CD14-positive monocyte (primary cell): ENCODE measurements at regions not wholly inside any gene's neighbourhood (a gene's known extent, or its start where the extent isn't known, plus 50 kb on each side); places are given as distances from the start of the nearest gene placed in this dataset.

Experiments
- DNase-seq, 3 donors: peaks; one replicate each; pipeline ENCODE4 v3.0.0-alpha.2; 2011 to 2022
- H2AFZ ChIP-seq: 2 replicates; pipeline ENCODE4 v1.6.0; 2012; ENCODE audit warnings: mild to moderate bottlenecking, low read depth, low read length, inconsistent platforms; ENCODE audit not compliant: insufficient read depth, poor library complexity, severe bottlenecking
- H3K27ac ChIP-seq, 2 donors: 1 replicate in 1 of 2; 2 replicates in 1 of 2; pipeline ENCODE4 v1.5.1; 2012 to 2013; ENCODE audit warnings: low read length in 2 of 2, control low read depth in 1 of 2, inconsistent platforms in 1 of 2, low read depth in 1 of 2, mild to moderate bottlenecking in 1 of 2
- H3K27me3 ChIP-seq, 2 donors: one replicate each; pipeline versions ENCODE4 v1.6.0 to v1.6.1; 2011 to 2013; ENCODE audit warnings: low read length in 2 of 2; ENCODE audit not compliant: control insufficient read depth in 2 of 2, insufficient read depth in 2 of 2
- H3K36me3 ChIP-seq, 2 donors: replicated peaks in 1 of 2; 1 replicate in 1 of 2; 2 replicates in 1 of 2; pipeline versions ENCODE4 v1.5.1 to v1.6.1; 2012 to 2013; ENCODE audit warnings: low read length in 2 of 2, control low read depth in 1 of 2, inconsistent platforms in 1 of 2, mild to moderate bottlenecking in 1 of 2; ENCODE audit not compliant: insufficient read depth in 2 of 2, control insufficient read depth in 1 of 2
- H3K4me1 ChIP-seq, 2 donors: 1 replicate in 1 of 2; 2 replicates in 1 of 2; pipeline versions ENCODE4 v1.5.1 to v1.6.1; 2012 to 2013; ENCODE audit warnings: low read length in 2 of 2, control low read depth in 1 of 2, inconsistent platforms in 1 of 2, mild to moderate bottlenecking in 1 of 2, moderate library complexity in 1 of 2; ENCODE audit not compliant: insufficient read depth in 2 of 2, control insufficient read depth in 1 of 2
- H3K4me2 ChIP-seq: replicated peaks from 2 replicates; pipeline ENCODE3; 2012; ENCODE audit warnings: low read length, moderate library complexity, mild to moderate bottlenecking; ENCODE audit not compliant: poor library complexity, severe bottlenecking; ENCODE audit errors: extremely low read depth
- H3K4me3 ChIP-seq, 3 experiments: fragments of 200-600 bp in 1 of 3; sonication (generic) in 1 of 3; replicated peaks in 1 of 3; 1 replicate in 2 of 3; 2 replicates in 1 of 3; pipeline ENCODE4 v1.5.1; 2011 to 2013; ENCODE audit warnings: low read length in 3 of 3, mild to moderate bottlenecking in 3 of 3, control low read depth in 2 of 3, low read depth in 2 of 3, inconsistent platforms in 1 of 3, moderate library complexity in 1 of 3
- H3K79me2 ChIP-seq: 2 replicates; pipeline ENCODE4 v1.6.0; 2012; ENCODE audit warnings: mild to moderate bottlenecking, control low read depth, inconsistent platforms, low read length, moderate library complexity; ENCODE audit not compliant: insufficient read depth
- H3K9ac ChIP-seq: 2 replicates; pipeline ENCODE4 v1.6.0; 2017; ENCODE audit warnings: low read length, mild to moderate bottlenecking; ENCODE audit not compliant: insufficient read depth, poor library complexity, severe bottlenecking
- H3K9me3 ChIP-seq, 2 donors: replicated peaks in 1 of 2; 1 replicate in 1 of 2; 2 replicates in 1 of 2; pipeline versions ENCODE4 v1.5.1 to v1.6.1; 2012 to 2013; ENCODE audit warnings: low read length in 2 of 2, control low read depth in 1 of 2; ENCODE audit not compliant: control insufficient read depth in 1 of 2, insufficient read depth in 1 of 2
- H4K20me1 ChIP-seq: 2 replicates; pipeline ENCODE4 v1.6.0; 2012; ENCODE audit warnings: mild to moderate bottlenecking, low read length, control low read depth, moderate library complexity; ENCODE audit not compliant: insufficient read depth
- H3K27ac Mint-ChIP-seq, 7 donors: one replicate each; pipeline ENCODE4 v1.8.0; 2020; ENCODE audit warnings: mild to moderate bottlenecking in 7 of 7, mixed read lengths in 7 of 7, moderate library complexity in 6 of 7, inconsistent platforms in 2 of 7
- H3K27me3 Mint-ChIP-seq, 3 donors: one replicate each; pipeline ENCODE4 v1.8.0; 2021 to 2022; ENCODE audit warnings: low read depth in 3 of 3, mild to moderate bottlenecking in 3 of 3, mixed read lengths in 3 of 3, moderate library complexity in 3 of 3, inconsistent platforms in 1 of 3
- H3K36me3 Mint-ChIP-seq, 2 donors: one replicate each; pipeline ENCODE4 v1.8.0; 2020; ENCODE audit warnings: mixed read lengths in 2 of 2, inconsistent platforms in 1 of 2, mild to moderate bottlenecking in 1 of 2
- H3K4me1 Mint-ChIP-seq: one replicate; pipeline ENCODE4 v1.8.0; 2020; ENCODE audit warnings: mild to moderate bottlenecking, mixed read lengths
- H3K4me3 Mint-ChIP-seq, 2 donors: one replicate each; pipeline ENCODE4 v1.8.0; 2020; ENCODE audit warnings: mild to moderate bottlenecking in 2 of 2, mixed read lengths in 2 of 2, moderate library complexity in 1 of 2
- H3K9me3 Mint-ChIP-seq, 7 donors: one replicate each; pipeline ENCODE4 v1.8.0; 2020 to 2022; ENCODE audit warnings: mixed read lengths in 7 of 7, mild to moderate bottlenecking in 6 of 7, moderate library complexity in 6 of 7, inconsistent platforms in 2 of 7
- WGBS: methylation state at CpG from one replicate; pipeline ENCODE4 v1.1.5; 2013; ENCODE audit warnings: missing lambda C conversion rate; ENCODE audit not compliant: insufficient coverage; 5-methylcytosine and 5-hydroxymethylcytosine counted together
- intact Hi-C, 2 donors: fragments of 100-400 bp; cut with micrococcal nuclease; formaldehyde crosslinking; loops; one replicate each; pipeline versions ENCODE4 v1.15.0 to v1.15.1; 2023
- TF ChIP-seq, protein P1 (sequence below): fragments of 200-600 bp; IDR thresholded peaks from one replicate; pipeline ENCODE4 v1.8.0; 2022; ENCODE audit warnings: antibody characterized with exemption, mild to moderate bottlenecking

DNA sequence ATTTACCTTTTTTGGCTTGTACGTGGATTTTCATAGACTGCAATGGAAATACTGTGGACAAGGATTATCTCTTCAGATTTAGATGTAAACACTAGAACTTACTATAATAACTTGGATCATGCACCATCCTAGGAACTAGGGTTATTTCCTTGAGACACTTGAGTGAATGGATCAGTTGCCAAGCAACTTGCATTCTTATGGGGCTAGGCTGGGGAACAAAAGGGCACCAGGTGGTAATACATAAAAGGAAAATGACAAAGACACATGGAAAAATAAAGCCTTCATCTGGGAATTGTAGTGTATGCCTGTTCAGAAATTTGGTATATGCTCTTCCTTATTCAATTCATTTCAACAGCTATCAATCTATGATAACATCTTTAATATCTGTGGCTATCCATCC, 247.1 kb downstream of the SPRY1 start:
- no peaks in the 10 kb centered on the region for H3K4me1 Mint-ChIP-seq
- Histone ChIP-seq H3K4me3 (no peak overlapping the region), H3K4me1 (no peaks in the 10 kb centered on the region), H3K9me3 (no peaks in the 10 kb centered on the region), H3K4me2 (no peak overlapping the region), H3K27me3 (no peaks in the 10 kb centered on the region), H3K9ac (no peak overlapping the region), H3K27ac (no peak overlapping the region), H4K20me1 (no peaks in the 10 kb centered on the region), H2AFZ (no peak overlapping the region), H3K79me2 (no peaks in the 10 kb centered on the region), H3K36me3 (no peaks in the 10 kb centered on the region)
- no peak overlapping the region for H3K4me3 Mint-ChIP-seq
- intact Hi-C loops, result no loop called here
- peaks cover 0 to 3% (median 2%) of the 10 kb centered on the region in 3 donors for H3K27me3 Mint-ChIP-seq
- no peak overlapping the region for H3K27ac Mint-ChIP-seq
- H3K9me3 Mint-ChIP-seq, result peaks cover 0 to 2% (median 0%) of the 10 kb centered on the region in 7 donors
- DNase-seq, result no peak
- WGBS, result no CpG with 5 or more reads among the region's 1 CpG
- no peaks in the 10 kb centered on the region for H3K36me3 Mint-ChIP-seq
- TF ChIP-seq, protein P1, sequence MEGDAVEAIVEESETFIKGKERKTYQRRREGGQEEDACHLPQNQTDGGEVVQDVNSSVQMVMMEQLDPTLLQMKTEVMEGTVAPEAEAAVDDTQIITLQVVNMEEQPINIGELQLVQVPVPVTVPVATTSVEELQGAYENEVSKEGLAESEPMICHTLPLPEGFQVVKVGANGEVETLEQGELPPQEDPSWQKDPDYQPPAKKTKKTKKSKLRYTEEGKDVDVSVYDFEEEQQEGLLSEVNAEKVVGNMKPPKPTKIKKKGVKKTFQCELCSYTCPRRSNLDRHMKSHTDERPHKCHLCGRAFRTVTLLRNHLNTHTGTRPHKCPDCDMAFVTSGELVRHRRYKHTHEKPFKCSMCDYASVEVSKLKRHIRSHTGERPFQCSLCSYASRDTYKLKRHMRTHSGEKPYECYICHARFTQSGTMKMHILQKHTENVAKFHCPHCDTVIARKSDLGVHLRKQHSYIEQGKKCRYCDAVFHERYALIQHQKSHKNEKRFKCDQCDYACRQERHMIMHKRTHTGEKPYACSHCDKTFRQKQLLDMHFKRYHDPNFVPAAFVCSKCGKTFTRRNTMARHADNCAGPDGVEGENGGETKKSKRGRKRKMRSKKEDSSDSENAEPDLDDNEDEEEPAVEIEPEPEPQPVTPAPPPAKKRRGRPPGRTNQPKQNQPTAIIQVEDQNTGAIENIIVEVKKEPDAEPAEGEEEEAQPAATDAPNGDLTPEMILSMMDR, result no peak

DNA sequence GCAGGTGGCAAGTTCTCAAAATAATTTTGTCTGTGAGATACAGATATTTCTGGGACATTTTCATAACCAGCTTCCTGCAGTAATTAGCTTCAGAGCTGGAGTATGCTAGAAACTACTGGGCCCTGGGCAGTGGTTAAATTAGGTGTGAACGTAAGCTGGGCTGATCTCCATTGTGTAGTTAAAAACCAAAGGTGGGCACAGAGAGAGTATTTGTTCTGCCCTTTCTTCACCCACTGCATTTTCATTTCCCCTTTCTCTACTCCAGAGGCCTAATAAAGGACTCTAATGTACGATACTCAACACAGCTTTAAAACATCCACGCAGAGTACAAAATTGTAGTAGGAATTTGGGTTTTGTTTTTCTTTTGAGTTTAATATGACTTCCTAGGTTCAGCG, 252.7 kb downstream of the SPRY1 start:
- H3K4me1 Mint-ChIP-seq, result peaks cover 11% of the 10 kb centered on the region
- intact Hi-C loops, result no loop called here
- Histone ChIP-seq H2AFZ (no peak overlapping the region), H3K4me1 (no peaks in the 10 kb centered on the region), H3K27ac (no peak overlapping the region), H3K79me2 (no peaks in the 10 kb centered on the region), H3K4me3 (no peak overlapping the region), H4K20me1 (no peaks in the 10 kb centered on the region), H3K27me3 (no peaks in the 10 kb centered on the region), H3K36me3 (no peaks in the 10 kb centered on the region), H3K4me2 (no peak overlapping the region), H3K9me3 (no peaks in the 10 kb centered on the region), H3K9ac (no peak overlapping the region)
- H3K4me3 Mint-ChIP-seq, result no peak overlapping the region
- TF ChIP-seq, protein P1, result no peak
- H3K36me3 Mint-ChIP-seq, result no peaks in the 10 kb centered on the region
- DNase-seq, result no peak
- H3K9me3 Mint-ChIP-seq, result peaks cover 0 to 2% (median 0%) of the 10 kb centered on the region in 7 donors
- no CpG with 5 or more reads among the region's 4 CpGs for WGBS
- no peak overlapping the region for H3K27ac Mint-ChIP-seq
- no peaks in the 10 kb centered on the region for H3K27me3 Mint-ChIP-seq
